CD4-positive, CD25-positive, alpha-beta regulatory T cell (primary cell): ENCODE measurements at regions not wholly inside any gene's neighbourhood (a gene's known extent, or its start where the extent isn't known, plus 50 kb on each side); places are given as distances from the start of the nearest gene placed in this dataset.
"Not testable (repeated sequence)": the region's sequence is repeated elsewhere in the genome, so short reads cannot be mapped to it uniquely, and the experiment has no call there.

ENCODE experiments used
- ATAC-seq, 2 donors: fragments of 150-1000 bp; cut with Tn5 transposase; one replicate each; pipeline ENCODE4 v1.10.0; 2021; ENCODE audit warnings: low read depth in 2 of 2, moderate number of reproducible peaks in 2 of 2, moderate library complexity in 1 of 2
- DNase-seq, 3 donors: peaks; one replicate each; pipeline versions ENCODE4 v3.0.0 to v3.0.0-alpha.2; 2012 to 2022; ENCODE audit warnings: mixed read lengths in 1 of 3
- H3K27ac ChIP-seq: one replicate; pipeline ENCODE4 v1.7.0; 2013; ENCODE audit warnings: mild to moderate bottlenecking, low read length; ENCODE audit not compliant: insufficient read depth, poor library complexity, severe bottlenecking
- H3K27me3 ChIP-seq: one replicate; pipeline ENCODE4 v1.7.0; 2013; ENCODE audit warnings: low read length; ENCODE audit not compliant: control insufficient read depth, insufficient read depth
- H3K36me3 ChIP-seq: one replicate; pipeline ENCODE4 v1.7.0; 2013; ENCODE audit warnings: mild to moderate bottlenecking, low read length, moderate library complexity; ENCODE audit not compliant: control insufficient read depth, insufficient read depth
- H3K4me1 ChIP-seq: 2 replicates; pipeline ENCODE4 v1.7.0; 2013; ENCODE audit warnings: mild to moderate bottlenecking, low read length; ENCODE audit not compliant: insufficient read depth, control insufficient read depth, poor library complexity, severe bottlenecking
- H3K4me3 ChIP-seq: one replicate; pipeline ENCODE4 v1.7.0; 2013; ENCODE audit warnings: low read depth, mild to moderate bottlenecking, low read length, moderate library complexity
- H3K9me3 ChIP-seq, 2 experiments: 1 replicate in 1 of 2; 2 replicates in 1 of 2; pipeline ENCODE4 v1.7.0; 2013; ENCODE audit warnings: low read length in 2 of 2, mild to moderate bottlenecking in 1 of 2, moderate library complexity in 1 of 2; ENCODE audit not compliant: control insufficient read depth in 2 of 2
- H3K27ac Mint-ChIP-seq, 3 donors: one replicate each; pipeline ENCODE4 v1.8.0; 2020 to 2022; ENCODE audit warnings: mild to moderate bottlenecking in 3 of 3, mixed read lengths in 3 of 3, moderate library complexity in 2 of 3
- H3K27me3 Mint-ChIP-seq: one replicate; pipeline ENCODE4 v1.8.0; 2022; ENCODE audit warnings: mild to moderate bottlenecking, mixed read lengths
- H3K36me3 Mint-ChIP-seq: one replicate; pipeline ENCODE4 v1.8.0; 2020; ENCODE audit warnings: mixed read lengths
- H3K4me1 Mint-ChIP-seq, 4 donors: one replicate each; pipeline ENCODE4 v1.8.0; 2020 to 2022; ENCODE audit warnings: mixed read lengths in 4 of 4, mild to moderate bottlenecking in 1 of 4
- H3K4me3 Mint-ChIP-seq, 4 donors: one replicate each; pipeline ENCODE4 v1.8.0; 2020 to 2022; ENCODE audit warnings: mild to moderate bottlenecking in 4 of 4, mixed read lengths in 4 of 4, moderate library complexity in 3 of 4
- H3K9me3 Mint-ChIP-seq, 7 donors: one replicate each; pipeline ENCODE4 v1.8.0; 2020 to 2022; ENCODE audit warnings: mixed read lengths in 7 of 7, mild to moderate bottlenecking in 3 of 7, moderate library complexity in 2 of 7

DNA sequence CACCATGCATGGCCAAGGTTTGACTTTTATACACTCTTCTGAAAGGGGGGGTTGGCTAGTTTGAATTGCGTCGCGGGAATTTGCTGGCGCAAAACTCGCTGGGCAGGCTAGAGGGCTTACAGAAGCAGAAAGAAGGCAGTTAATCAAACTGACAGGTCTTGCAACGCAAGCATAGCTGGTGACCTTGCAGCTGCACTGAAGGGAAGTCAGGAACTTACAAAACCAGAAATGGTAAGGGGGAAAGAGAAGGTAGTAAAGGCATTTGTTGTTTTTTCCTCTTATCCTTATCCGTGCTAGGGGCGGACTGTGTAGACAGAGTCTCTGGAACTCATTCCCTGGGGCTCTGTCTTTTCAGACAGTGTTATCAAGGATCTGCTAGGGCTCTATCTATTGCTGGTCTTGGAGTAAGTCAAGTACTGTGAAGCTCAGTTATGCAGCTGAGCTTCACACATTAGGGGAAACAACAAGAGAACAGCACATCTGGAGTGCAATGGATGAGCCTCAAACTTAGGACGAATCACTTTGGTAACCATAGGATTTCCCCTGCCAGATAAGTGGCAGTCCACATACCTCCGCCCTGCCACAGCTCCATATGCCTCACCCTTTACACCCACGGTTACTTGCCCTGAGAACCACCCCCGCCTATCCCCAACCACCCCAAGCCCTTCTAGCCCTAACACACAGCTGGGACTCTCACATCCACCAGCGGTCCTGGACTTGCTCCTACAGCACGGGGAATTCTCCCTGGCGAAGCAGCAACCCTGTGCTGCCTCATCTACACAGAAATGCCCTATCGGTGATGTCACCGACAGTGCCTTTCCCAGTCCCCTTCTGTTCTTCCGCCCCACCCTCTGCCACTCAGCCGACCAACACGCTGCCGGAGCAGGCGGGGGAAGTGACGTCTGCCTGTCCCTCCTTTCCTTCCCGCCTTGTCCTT lies 251.4 kb downstream of the FAM72C start:
- Mint-ChIP-seq H3K9me3 (peaks cover 0 to 3% (median 0%) of the 10 kb centered on the region in 7 donors), H3K27ac (no peak overlapping the region), H3K4me1 (no peaks in the 10 kb centered on the region), H3K27me3 (peaks cover 33% of the 10 kb centered on the region), H3K36me3 (no peaks in the 10 kb centered on the region), H3K4me3 (peak overlapping the region in 2 of 4 donors; percentile 19 to 56)
- Histone ChIP-seq H3K9me3 (no peaks in the 10 kb centered on the region), H3K4me1 (no peaks in the 10 kb centered on the region), H3K27me3 (no peaks in the 10 kb centered on the region), H3K27ac (no peak overlapping the region), H3K4me3 (no peak overlapping the region), H3K36me3 (no peaks in the 10 kb centered on the region)
- DNase-seq (no peak), ATAC-seq (no peak)

DNA sequence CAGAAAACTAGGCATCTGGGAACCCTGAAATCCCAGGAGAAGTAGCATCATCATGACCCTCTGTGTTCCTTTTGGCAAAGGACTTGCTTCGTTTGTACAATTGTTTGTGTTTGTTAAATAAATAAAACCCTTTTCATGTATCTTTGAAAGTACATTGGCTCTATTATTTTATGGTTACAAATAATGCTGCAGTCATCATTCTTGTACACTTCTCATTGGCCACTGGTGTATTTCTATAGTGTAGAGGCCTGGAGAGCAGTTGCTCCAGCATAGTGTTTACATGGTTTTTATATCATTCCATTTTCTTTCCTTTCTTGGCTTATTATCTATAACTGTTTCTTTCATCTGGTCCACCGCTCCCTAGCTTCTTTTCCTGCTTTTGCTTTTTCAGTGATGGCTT lies 253.3 kb downstream of the FAM72C start:
- no peak for ATAC-seq
- no peaks in the 10 kb centered on the region for H3K36me3 Mint-ChIP-seq
- H3K27ac ChIP-seq = no peak overlapping the region
- H3K4me3 ChIP-seq = no peak overlapping the region
- no peak overlapping the region for H3K4me3 Mint-ChIP-seq
- no peaks in the 10 kb centered on the region for H3K9me3 ChIP-seq
- H3K36me3 ChIP-seq = no peaks in the 10 kb centered on the region
- H3K4me1 ChIP-seq = no peaks in the 10 kb centered on the region
- no peak overlapping the region for H3K27ac Mint-ChIP-seq
- no peaks in the 10 kb centered on the region for H3K4me1 Mint-ChIP-seq
- peaks cover 38% of the 10 kb centered on the region for H3K27me3 Mint-ChIP-seq
- peaks cover 0 to 3% (median 0%) of the 10 kb centered on the region in 7 donors for H3K9me3 Mint-ChIP-seq
- no peaks in the 10 kb centered on the region for H3K27me3 ChIP-seq
- DNase-seq = no peak

DNA sequence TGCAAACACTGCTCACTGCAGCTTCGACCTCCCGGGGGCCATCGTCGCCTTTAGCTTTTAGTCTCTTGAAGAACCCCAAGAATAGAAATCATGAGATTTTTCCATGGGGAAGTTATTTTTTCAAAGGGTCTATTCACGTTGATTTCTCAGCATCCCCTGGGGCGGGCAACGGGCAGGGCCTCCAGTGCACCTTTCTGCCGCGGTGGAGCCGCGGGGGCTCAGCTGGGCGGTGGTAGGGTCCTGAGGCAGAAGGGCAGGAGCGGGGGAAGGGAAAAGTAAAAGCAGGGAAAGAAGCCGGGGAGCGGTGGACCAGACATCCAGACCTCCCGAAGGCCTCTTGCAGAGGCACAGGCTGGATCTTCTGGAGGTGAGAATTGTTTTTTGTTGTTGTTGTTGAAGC lies 253.8 kb downstream of the FAM72C start:
- Mint-ChIP-seq H3K4me1 (no peaks in the 10 kb centered on the region), H3K36me3 (no peaks in the 10 kb centered on the region), H3K27ac (peak overlapping the region in 1 of 3 donors; percentile 22), H3K9me3 (peaks cover 0 to 3% (median 0%) of the 10 kb centered on the region in 7 donors), H3K4me3 (no peak overlapping the region), H3K27me3 (peaks cover 36% of the 10 kb centered on the region)
- DNase-seq (no peak), ATAC-seq (no peak)
- Histone ChIP-seq H3K27me3 (no peaks in the 10 kb centered on the region), H3K4me1 (no peaks in the 10 kb centered on the region), H3K4me3 (no peak overlapping the region), H3K27ac (no peak overlapping the region), H3K36me3 (no peaks in the 10 kb centered on the region), H3K9me3 (no peaks in the 10 kb centered on the region)

DNA sequence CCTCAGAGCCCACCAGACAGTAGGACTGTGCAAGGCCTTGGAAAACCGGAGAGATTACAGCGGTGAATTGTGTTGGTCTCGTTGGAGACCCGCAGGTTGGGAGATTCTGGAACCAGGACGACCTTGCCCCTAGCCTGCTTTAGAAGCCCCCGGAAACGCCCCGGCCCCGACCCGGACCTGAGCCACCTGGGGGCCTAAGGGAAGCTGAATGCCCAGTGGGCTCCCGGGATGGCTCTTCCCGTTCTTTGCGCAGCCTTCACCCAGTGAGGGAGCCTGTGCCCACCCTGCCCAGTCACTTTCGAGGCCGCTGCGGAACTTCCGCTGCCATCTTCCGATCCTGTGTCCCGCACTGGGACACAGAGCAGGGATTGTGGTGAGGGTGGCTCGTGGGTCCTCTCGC lies 254.4 kb downstream of the FAM72C start:
- H3K4me3 ChIP-seq = no peak overlapping the region
- Mint-ChIP-seq H3K9me3 (peaks cover 0 to 3% (median 0%) of the 10 kb centered on the region in 7 donors), H3K27ac (no peak overlapping the region), H3K4me1 (no peaks in the 10 kb centered on the region), H3K36me3 (no peaks in the 10 kb centered on the region), H3K27me3 (peaks cover 35% of the 10 kb centered on the region), H3K4me3 (no peak overlapping the region)
- H3K9me3 ChIP-seq = no peaks in the 10 kb centered on the region
- ATAC-seq (no peak), DNase-seq (no peak)
- H3K27ac ChIP-seq = no peak overlapping the region
- H3K4me1 ChIP-seq = no peaks in the 10 kb centered on the region
- H3K27me3 ChIP-seq = no peaks in the 10 kb centered on the region
- no peaks in the 10 kb centered on the region for H3K36me3 ChIP-seq

DNA sequence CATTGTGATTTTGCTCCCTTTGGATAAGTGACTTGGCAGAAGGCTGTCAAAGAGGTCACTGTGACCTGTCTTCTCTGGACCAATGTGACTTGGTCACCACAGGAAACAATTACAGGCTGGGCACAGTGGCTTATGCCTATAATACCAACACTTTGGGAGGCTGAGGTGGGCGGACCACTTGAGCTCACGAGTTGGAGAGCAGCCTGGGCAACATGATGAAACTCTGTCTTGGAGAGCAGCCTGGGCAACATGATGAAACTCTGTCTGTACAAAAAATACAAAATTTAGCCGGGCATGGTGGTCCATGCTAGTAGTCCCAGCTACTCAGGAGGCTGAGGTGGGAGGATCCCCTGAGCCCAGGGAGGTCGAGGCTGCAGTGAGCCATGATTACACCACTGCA lies 256.9 kb downstream of the FAM72C start:
- H3K9me3 ChIP-seq, H3K27ac Mint-ChIP-seq, H3K4me1 Mint-ChIP-seq, ATAC-seq, H3K4me3 Mint-ChIP-seq, H3K27ac ChIP-seq, H3K27me3 ChIP-seq, H3K36me3 ChIP-seq, H3K9me3 Mint-ChIP-seq, H3K4me1 ChIP-seq, H3K4me3 ChIP-seq, H3K36me3 Mint-ChIP-seq, DNase-seq: not testable (repeated sequence)
- H3K27me3 Mint-ChIP-seq = peaks cover 32% of the 10 kb centered on the region

DNA sequence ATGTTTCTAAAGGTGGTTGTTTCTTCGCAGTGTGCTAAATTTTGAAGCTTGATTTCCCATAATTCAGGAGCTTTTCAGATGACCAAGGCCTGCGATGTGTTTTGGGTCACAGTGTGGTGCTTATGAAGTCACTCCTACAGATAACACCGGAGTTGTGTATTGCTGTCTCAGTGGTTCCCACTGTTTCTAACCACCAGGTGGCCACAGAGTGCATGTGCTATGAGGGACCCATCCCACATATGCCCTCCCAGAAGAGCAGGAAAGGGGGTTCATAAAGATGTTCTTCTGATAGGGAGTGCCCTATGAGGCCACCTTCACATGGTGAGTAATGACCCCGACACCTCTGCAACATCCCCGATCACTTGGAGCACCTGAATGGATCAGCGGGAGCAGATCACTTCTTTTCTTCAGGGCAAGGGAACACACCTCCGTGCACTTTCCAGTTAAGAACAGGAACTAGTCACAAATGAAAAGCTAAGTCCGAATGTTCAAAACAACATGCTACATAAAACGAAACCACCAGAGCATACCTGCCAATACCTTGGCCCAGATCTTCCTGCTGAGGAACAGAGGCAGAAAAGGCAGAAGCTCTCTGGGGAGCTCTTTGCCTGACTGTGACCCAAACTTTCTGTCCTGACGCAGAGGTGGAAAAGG lies 262.1 kb downstream of the FAM72C start:
- H3K27ac Mint-ChIP-seq, H3K4me3 Mint-ChIP-seq, H3K36me3 ChIP-seq, H3K36me3 Mint-ChIP-seq, H3K9me3 Mint-ChIP-seq, ATAC-seq, H3K9me3 ChIP-seq, H3K4me3 ChIP-seq, H3K27me3 ChIP-seq, H3K4me1 Mint-ChIP-seq, H3K4me1 ChIP-seq, H3K27ac ChIP-seq: not testable (repeated sequence)
- H3K27me3 Mint-ChIP-seq = peaks cover 28% of the 10 kb centered on the region
- peak in 1 of 3 donors; percentile 4 for DNase-seq

DNA sequence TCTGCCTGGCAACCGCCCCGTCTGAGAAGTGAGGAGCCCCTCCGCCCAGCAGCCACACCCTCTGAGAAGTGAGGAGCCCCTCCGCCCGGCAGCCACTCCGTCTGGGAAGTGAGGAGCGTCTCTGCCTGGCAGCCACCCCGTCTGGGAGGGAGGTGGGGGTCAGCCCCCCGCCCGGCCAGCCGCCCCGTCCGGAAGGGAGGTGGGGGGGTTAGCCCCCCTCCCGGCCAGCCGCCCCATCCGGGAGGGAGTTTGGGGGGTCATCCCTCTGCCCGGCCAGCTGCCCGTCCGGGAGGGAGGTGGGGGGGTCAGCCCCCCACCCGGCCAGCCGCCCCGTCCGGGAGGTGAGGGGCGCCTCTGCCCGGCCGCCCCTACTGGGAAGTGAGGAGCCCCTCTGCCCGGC lies 269.0 kb downstream of the FAM72C start:
- H3K27ac ChIP-seq, H3K36me3 ChIP-seq, ATAC-seq, H3K9me3 Mint-ChIP-seq, H3K27me3 ChIP-seq, H3K27ac Mint-ChIP-seq, H3K4me3 ChIP-seq, H3K9me3 ChIP-seq, DNase-seq, H3K36me3 Mint-ChIP-seq, H3K4me1 ChIP-seq, H3K4me3 Mint-ChIP-seq, H3K4me1 Mint-ChIP-seq: not testable (repeated sequence)
- peaks cover 36% of the 10 kb centered on the region for H3K27me3 Mint-ChIP-seq
